ENCODE measurements at regions not wholly inside any gene's neighbourhood (a gene's known extent, or its start where the extent isn't known, plus 50 kb on each side); places are given as distances from the start of the nearest gene placed in this dataset.

DNA sequence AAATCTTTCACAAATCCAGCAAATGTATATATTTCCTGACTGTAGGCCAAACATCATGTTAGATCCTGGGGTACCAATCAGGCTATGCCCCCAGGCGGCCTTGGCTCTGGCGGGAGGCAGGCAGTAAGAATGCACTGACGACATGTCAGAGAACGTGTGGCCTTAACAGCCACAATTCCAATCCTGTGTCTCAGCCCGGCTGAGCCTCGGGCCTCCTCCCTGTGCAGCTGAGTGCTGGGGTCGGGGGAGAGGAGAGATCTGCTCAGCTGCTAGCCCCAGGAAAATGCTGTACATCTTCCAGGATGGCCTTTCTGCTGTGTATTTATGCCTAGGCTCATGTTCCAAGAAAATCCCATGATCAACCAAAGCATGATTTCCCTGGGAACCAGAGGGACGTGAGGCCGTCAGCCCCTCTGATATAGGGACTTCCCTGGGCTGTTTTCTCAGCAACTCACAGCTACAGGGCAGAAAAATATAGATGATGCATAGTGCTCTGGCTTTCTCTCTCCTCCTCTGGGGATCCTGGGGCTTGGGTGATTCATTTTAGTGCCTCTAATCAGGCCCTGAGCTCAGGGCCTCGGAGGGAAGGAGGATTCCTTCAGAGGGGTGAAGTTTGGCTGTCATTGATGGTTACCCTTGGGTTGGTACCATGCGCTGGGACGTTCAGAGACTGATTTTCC is 604.0 kb downstream of the HS3ST4 start:
- no peak for DNase-seq

DNA sequence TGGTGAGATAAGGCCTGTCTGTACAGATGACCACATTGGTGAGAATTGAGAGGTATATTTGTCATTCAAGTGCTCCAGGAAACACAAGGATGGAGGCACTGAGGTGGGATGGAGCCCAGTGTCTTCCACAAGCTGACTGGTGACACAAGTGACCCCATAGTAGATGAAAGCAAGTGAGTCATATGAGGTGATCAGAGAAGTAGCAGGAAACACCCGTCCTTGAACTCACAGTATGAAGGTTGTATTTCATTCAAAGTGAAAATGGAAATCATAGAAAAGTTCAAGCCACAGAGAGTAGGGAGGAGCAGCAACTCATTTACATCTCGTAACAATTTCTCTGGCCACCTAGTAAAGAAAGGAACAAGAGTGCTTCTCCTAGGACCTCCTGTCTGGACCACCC is 609.8 kb downstream of the HS3ST4 start:
- no peak for DNase-seq

DNA sequence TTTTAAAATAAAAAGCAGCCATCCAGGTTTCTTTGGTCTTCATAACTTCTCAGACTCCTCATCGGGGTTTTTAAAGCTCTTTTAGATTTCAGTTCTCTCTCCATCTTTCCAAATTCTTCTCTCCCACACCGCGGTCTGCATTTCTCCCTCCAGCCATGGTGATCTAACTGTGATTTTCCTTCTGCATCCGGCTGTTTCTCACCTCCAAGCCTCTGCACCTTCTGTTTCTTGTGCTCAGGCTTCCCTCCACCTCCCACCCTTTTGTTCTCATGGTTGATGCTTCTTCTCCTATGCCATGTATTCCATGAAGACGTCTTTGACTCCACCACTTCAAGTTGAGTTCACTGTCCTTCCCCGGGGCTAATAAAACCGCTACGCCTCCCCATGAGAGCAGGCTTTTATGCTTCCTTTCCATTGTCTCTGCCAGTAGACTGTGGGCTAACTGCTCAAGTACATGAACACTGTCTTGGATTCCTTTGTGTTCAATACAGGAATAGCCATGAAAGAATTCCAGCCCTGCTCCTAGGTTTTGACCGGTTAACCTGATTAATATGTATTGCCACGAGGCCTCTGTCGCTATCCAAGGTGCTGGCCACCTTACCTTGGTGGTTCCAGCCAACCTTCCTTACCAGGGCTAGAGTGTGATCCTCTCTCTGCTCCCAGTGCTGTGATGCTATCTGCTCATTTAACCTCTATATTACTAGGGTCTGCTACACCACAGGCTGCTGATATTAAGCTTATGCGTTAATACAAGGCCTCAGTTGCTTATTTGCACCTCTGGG is 625.1 kb downstream of the HS3ST4 start:
- DNase-seq, result no peak

DNA sequence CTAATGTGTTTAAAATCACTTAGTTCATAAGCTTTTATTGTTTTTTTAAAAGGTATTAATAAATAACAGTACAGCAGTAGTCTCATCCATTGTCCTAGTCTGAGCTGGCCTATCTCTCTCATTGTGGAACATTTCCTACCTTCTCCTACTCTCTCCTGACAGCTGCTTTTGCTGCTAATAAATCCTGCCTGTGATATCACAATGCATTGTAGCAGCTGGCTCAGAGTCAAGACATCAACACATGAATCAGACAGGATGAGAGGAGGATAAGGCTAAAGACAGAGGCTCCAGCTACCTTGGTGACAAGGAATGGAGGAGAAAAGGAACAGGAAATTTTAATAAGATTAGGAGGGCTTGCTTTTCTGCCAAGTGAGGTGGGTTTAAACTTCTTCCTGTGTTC is 626.1 kb downstream of the HS3ST4 start:
- no peak for DNase-seq

DNA sequence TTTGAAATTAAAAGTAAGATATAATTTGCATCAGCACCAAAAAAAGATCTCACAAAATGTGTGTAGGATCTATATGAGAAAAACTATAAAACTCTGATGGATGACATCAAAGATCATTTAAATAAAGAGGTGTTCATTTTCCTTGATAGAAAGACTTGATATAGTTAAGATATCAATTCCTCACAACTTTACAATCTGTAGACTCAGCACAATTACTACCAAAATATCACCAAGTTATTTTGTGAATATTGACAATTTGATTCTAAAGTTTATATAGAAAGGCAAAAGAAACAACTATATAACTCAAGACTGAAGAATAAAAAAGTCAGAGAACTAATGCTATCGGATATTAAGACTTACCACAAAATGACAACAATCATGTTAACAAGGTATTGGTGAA is 638.9 kb downstream of the HS3ST4 start:
- no peak for DNase-seq

DNA sequence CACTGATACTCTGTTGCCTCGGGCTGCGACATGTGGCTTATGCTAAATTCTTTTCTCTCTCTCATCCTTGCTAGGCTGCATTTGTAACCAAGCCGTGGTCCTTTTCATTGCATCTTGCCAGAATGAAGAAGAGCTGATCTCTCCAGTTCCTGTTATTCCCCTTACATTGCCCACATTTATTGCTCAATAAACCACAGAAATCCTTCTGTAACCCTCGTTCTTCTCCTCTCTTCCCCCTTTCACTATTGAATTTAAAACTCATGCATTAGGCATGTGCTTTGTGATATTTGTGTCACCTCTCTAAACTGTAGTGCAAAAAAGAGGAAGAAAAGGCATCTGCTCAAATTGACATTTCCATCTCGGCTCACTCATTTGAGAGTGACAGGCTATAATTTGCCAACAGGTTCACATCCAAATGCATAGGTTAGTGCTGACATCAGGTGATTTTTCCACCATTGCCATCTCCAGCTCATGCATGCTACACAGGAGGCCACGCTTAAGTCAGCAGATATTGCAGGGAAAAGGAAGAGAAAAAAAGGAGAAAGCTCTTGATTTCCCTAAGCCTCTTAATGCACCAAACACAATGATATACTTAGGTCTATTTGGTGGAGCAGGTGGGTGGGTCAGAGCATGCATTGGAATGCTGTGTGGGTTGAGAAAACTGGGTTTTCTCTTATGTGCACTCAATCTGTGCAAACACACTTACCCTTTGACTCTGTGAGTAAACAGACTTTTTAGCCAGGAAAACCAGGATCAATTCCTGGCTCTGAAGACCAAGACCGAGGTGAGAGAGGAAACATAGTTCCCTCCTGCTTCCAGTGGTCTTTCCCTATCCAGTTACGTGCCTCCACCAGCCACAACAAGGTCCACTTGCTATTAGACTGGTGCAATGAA is 642.7 kb downstream of the HS3ST4 start:
- no peak for DNase-seq

DNA sequence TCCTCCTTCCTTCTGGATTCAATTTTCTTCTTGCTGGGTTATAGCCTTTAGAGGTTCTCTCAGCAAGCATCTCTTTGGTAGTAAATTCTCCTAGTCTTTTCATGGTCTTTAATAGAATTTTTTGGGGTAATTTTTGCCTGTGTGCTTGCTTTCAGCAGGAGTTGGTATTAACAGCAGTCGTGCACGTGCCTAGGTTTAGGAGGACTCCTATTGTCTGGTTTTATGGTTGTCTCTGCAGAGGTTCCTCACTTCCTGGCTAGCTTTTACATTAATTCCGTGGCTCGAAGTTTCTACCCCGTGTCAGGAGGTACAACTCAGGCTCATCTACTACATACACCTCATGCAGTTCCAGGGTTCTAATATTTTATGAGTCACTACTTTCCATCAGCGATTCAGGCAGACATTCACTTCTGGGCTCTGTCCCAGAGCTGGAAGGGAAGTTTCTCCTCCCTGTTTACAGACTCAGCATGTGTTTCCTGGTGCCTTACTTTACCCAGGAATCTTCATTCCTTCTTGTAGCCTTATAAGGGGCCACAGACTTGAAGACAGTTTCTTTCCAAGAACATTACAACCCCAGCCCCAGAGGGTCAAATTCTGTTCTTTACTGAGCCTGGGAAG is 643.6 kb downstream of the HS3ST4 start:
- DNase-seq, result no peak

DNA sequence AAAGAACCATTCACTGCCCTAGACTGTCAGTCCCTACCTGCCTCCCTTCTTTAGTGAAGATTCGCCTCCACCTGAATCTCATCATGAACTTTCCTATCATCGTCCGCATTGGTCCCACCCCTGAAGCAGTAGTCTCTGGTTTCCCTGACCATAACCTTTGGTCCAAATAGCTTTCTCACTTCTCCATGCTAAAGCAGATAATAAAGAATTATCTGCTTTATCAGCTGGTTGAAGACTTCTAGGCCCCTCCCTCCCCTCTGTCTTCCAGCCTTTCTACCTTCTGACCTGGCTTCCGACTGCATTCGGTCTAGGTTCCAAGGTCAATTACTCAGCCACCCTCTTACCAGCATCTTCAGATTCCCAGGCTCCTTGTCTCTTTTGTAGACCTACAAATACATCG is 650.9 kb downstream of the HS3ST4 start:
- no peak for DNase-seq

DNA sequence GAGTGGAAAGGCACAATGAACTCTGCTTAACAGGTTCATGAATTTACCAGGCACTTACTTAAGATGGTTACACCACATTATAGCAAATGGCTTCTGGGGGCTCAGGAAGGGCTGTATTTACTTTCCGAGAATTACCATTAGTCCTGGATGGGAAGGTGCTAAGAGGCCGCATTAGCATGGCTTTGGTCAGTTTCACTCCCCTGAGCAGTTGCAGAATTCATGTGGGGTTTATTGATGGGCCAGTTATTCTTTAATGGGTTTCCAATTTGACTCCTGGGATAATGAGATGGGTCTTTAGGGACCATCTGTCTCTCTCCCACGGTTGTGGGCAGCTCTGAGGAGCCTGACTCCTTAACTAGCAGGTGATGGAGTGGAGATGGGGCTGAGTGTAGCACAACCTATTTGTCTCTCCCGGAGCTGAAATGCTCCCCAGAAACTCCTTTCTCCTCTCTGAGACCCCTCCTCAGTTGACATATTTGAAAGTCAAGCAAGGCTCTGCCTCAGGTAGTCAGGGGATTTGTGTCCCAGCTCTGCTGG is 652.5 kb downstream of the HS3ST4 start:
- no peak for DNase-seq

DNA sequence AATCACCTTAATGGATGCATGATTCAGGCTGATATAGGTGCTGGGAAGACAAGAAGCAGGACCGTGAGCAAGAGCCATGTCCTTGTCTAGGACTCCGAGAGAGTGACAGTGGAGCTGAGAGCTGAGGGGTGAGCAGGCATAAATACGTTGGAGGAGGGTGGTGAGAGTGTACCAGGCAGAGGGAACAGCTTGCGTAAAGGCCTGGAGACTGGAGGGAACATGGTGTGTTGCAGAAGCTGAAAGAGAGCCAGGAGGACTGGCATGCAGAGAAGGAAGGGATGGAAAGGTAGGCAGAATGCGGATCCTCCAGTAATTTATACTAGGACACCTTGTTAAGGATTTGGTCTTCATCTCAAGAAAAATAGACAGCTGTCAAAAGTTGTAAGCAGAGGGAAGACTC is 653.2 kb downstream of the HS3ST4 start:
- DNase-seq, result no peak

DNA sequence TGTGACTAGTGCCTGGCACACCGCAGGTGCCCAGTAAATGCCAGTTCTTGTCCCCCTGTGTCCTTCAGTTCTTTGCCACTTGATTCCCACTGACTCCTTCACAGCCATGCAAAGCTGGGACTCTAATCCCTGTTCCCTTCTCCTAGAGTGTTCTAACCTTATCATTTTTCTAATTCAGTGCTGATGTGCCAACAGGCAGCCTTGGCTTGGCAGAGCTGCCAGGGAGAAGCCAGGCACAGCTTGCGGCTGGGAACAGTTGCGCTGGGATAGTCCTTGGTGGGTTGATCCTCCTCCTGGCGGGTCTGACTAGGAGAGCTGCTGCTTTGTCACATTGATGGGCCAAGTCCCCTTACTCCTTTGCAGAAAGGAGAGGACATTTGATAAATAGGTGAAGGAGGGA is 654.2 kb downstream of the HS3ST4 start:
- DNase-seq, result no peak

DNA sequence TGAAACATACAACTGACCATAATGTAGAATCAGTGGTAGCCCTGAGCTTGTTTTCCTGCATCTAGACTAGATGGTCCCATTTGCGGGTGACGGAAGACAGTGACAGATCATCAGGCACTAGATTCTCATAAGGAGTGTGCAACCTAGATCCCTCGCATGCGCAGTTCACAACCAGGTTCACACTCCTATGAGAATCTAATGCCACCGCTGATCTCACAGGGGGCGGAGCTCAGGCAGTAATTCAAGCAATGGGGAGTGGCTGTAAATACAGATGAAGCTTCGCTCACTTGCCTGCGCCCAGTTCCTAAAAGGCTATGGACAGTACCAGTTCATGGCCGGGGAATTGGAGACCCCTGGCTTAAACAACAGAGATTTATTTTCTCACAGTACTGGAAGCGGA is 656.3 kb downstream of the HS3ST4 start:
- DNase-seq, result no peak

DNA sequence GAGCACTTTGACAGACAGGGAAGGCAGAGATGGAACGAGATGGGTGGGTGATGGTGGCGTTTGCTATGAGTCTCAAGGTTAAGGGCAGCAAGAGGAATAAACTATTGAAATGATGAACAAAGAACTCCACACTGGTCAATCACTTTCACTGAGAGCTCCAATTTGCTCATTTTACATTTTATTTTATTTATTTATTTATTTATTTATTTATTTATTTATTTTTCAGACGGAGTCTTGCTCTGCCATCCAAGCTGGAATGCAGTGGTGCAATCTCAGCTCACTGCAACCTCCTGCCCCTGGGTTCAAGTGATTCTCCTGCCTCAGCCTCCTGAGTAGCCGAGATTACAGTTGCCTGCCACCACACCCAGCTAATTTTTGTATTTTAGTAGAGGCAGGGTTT is 669.1 kb downstream of the HS3ST4 start:
- no peak for DNase-seq

DNA sequence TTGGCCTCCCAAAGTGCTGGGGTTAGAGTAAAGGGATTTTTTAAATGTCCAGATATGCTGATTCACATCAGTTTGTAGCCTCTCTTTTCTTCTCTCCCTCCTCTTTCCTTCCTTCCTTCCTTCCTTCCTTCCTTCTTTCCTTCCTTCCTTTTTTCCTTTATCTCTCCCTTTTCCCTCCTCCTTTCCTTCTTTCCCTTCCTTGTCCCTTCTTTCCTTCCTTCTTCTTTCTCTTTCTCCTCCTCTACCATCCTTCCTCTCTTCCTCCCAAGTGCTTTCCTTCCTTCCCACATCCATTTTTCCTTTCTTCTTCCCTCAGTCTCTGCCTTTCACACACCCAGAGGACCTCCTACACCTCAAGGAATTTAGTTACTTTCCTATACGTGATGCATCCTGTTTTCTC is 671.8 kb downstream of the HS3ST4 start:
- DNase-seq, result no peak

DNA sequence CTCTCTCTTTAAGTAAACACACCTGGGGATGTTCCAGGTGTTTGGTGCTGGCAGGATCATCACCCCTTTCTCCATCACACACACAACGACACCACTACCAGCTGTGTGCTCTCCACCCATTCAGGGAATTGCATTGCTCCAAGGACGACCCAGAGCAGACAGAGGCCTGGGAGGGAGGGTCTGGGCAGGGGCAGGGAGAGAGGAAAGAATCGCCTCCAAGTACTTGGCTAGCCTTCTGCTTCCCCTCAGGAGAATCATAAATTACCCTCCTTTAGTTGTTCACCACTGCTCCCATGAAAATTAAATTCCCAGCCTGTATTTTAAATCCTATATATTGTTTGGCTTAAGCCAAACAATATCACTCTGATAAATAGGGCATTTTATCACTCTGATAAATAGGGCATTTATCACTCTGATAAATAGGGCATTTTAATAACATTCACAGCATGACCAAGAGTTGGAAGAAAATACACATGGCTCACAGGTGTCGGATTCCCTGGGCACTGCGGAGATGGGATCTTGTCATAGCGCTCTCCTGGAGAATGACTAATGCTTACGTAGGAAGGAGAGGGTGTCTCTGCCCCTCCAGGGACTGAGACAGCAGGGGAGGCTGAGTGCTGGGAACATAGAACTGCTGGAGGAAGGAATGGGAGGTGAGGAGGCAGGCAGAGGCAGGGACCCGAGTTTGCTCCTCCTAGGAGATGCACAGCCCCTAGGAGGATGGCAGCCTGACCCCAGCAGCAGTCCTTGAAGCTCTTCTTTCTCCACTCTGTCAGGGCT is 673.6 kb downstream of the HS3ST4 start:
- no peak for DNase-seq

DNA sequence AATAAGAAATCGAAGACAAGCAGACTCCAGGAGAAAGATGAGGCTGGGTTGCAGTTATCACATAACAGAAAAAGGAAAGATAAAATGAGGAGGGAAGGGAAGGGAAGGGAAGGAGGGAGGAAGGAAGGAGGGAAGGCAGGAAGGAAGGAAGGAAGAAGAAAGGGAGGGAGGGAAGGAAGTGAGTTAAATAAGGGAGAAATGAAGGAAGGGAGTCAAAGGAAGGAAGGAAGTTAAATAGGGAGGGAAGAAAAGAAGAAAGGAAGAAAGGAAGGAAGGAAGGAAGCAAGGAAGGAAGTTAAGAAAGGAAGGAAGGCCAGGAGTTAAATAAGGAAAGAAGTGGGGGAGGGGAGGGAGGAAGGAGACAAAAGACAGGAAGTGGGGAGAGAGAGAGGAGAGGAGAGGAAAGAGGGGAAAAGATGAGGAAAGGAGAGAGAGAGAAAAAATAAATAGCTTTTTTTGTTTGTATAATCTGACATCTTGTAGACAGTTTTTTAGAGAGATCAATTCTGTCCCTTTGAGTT is 679.6 kb downstream of the HS3ST4 start:
- no peak for DNase-seq

DNA sequence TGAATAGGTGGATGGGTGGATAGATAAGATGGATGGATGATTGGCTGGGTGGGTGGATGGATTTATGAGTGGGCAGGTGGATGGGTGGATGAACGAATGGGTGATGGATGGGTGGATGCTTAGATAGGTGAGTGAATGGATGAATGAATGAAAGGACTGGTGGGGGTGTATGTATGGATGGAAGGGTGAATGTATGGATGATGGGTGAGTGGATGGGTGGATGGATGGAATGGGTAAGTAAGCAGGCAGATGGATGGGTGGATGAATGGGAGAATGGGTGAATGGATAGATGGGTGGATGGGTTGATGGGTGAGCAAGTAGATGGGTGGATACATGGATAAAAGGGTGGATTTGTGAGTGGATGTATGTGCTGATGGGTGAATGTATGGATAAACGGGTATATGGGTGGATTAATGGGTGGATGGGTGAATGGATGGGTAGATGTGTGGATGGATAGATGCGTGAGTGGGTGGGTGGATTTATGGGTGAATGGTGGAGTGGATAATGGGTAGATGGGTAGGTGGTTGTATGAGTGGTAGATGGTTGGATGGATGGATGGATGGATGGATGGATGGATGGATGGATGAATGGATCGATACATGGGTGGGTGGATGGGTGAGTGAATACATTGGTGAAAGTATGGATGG is 682.6 kb downstream of the HS3ST4 start:
- DNase-seq, result no peak

DNA sequence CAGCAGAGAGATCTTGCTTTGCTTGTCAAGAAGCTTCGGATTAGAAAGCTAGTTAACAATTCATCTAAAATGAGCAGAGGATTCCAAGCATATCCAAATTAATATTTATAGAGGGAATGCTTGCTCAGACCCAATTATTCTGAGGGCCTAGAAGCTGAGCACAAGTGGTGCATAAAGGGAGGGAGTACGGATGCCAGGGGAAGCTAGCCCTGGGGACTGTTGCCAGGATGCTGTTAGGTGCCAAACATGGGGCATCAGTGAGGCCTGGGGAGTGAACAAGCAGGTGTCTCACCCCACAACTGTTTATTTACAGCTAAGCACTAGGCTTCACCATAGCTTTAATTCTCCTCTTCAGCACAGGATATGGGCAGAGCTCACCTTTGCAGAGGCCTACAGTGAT is 684.1 kb upstream of the C16orf82 start:
- no peak for DNase-seq

DNA sequence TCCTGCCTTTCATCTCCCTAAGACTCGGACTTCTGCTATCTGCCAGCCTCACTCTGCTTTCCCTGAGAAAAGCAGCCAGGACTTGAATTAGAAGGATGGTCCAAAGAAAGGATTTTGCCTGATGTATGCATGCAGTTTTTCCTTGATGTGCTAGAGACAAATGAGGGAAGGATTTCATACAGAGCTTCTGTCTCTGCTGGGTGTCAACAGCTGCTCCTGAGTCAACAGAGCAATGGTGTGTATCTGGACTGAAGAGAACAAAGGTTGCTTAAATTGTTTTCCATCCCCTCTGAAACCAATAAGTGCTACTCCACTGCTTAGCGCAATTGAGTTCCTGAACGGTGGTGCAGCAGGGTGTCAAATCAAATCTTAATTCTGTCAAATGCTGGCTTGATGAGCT is 680.6 kb upstream of the C16orf82 start:
- DNase-seq, result no peak

DNA sequence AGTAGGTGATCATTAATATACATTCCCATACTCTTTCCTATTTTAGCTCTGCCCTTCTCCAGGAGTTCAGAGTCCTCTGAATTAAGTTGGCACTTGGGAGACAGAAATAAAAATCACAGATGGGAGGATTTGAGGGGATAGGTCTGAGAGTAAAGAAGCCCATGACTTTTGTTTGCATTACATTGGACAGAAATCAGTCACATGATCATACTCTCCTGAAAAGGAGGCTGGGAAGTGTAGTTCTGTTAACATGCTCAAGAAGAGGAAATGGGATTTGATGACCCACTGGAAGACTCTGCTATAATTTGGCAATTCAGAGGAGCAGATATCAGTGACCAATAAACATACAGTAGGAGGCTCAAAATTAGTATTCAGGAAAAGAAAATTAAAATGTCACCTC is 674.9 kb upstream of the C16orf82 start:
- no peak for DNase-seq

DNA sequence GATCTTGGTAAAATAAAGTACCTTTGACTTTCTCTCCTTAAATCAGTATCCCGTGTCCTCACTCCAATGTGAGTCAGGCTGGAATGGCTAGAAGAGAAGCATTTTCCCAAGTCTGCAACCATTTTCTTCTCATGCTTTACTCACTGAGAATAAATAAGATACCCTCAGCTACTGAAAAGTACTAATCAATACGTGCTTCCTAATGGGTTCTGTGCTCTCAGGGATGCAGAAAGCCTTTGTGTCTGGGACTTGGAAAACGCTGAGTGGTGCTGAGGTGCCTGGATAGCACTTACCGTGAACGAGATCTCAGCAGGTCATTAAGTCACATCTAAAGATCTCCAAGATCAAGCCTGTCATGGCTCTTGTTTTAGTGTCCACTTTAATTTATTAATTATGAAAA is 672.3 kb upstream of the C16orf82 start:
- no peak for DNase-seq
